ENCODE measurements at regions not wholly inside any gene's neighbourhood (a gene's known extent, or its start where the extent isn't known, plus 50 kb on each side); places are given as distances from the start of the nearest gene placed in this dataset.

DNA sequence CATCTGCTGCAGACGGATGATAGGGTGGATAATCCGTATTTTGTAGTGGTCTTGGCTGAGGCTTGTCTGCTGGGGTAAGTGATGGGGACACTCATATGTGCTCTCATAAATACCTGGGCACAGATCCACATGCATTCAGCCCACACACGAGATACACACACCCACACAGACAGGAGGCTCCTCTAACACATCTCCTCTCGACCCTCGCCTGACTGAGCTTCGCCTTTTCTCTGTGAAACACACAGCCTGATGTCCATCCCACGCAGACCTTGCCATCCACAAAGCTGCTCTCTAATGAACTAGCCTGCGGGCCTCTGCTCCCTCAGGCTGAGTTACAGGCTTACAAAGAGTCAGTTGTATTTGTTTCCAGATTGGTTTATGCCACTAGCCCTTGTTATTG lies 96.3 kb upstream of the CSF3R start:
- TF ChIP-seq POLR2AphosphoS2 (conservative IDR thresholded peaks at IDR 0.05; ENCODE audit: low read length) (no peak), ZNF302 (CRISPR knock-in tag; IDR thresholded peaks at IDR 0.05) (no peak), HOXB13 (CRISPR knock-in tag; IDR thresholded peaks at IDR 0.05; ENCODE audit: low read depth) (no peak), MAX (IDR thresholded peaks at IDR 0.05) (no peak), ATOH8 (CRISPR knock-in tag; IDR thresholded peaks at IDR 0.05; ENCODE audit: low read depth) (no peak), RAD21 (conservative IDR thresholded peaks at IDR 0.05 in 1 of 2, IDR thresholded peaks at IDR 0.05 in 1 of 2) (no peak), BHLHE40 (IDR thresholded peaks at IDR 0.05; ENCODE audit: low read depth, low read length) (no peak), HDAC2 (IDR thresholded peaks at IDR 0.05) (no peak)
- TF ChIP-seq, protein P1, sequence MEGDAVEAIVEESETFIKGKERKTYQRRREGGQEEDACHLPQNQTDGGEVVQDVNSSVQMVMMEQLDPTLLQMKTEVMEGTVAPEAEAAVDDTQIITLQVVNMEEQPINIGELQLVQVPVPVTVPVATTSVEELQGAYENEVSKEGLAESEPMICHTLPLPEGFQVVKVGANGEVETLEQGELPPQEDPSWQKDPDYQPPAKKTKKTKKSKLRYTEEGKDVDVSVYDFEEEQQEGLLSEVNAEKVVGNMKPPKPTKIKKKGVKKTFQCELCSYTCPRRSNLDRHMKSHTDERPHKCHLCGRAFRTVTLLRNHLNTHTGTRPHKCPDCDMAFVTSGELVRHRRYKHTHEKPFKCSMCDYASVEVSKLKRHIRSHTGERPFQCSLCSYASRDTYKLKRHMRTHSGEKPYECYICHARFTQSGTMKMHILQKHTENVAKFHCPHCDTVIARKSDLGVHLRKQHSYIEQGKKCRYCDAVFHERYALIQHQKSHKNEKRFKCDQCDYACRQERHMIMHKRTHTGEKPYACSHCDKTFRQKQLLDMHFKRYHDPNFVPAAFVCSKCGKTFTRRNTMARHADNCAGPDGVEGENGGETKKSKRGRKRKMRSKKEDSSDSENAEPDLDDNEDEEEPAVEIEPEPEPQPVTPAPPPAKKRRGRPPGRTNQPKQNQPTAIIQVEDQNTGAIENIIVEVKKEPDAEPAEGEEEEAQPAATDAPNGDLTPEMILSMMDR (IDR thresholded peaks at IDR 0.05): no peak

Measured in A549 (cell line).